ENCODE measurements at regions not wholly inside any gene's neighbourhood (a gene's known extent, or its start where the extent isn't known, plus 50 kb on each side); places are given as distances from the start of the nearest gene placed in this dataset.

DNA sequence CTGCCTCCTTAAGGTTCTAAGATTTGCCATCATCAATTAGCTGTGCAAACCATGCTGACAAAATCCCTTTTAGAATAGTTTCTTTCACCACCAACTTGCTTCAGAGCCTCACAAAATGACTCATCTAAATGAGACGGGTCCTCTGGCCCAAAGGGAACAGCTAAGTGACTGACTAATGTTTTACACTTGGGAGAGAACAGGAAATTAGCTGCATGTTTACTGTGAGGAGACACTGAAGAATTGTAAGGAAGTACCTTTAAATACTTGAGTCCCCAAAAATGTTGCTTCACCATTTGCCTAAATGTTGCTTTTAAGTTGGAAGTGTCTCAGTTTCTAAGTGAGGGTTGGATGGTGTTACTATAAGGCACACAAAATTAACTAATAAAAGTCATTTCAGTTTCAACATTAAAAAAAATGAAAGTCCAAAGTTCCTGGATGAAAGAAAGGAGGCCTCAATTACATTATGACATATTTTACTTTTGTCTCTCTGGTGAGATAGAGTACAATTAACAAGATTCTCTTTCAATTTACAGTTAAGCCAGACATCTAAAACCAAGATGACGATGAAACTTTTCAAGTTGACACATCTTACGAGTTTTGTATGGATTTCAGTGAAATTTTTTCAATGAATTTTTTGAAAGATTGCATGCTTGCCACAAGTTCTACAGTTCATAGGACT lies 229.1 kb upstream of the FN1 start:
- TF ChIP-seq EZH2 (IDR thresholded peaks at IDR 0.05; ENCODE audit: borderline replicate concordance, insufficient read depth, low read depth, low read length, poor library complexity, severe bottlenecking), result no peak
- TF ChIP-seq, protein P1, sequence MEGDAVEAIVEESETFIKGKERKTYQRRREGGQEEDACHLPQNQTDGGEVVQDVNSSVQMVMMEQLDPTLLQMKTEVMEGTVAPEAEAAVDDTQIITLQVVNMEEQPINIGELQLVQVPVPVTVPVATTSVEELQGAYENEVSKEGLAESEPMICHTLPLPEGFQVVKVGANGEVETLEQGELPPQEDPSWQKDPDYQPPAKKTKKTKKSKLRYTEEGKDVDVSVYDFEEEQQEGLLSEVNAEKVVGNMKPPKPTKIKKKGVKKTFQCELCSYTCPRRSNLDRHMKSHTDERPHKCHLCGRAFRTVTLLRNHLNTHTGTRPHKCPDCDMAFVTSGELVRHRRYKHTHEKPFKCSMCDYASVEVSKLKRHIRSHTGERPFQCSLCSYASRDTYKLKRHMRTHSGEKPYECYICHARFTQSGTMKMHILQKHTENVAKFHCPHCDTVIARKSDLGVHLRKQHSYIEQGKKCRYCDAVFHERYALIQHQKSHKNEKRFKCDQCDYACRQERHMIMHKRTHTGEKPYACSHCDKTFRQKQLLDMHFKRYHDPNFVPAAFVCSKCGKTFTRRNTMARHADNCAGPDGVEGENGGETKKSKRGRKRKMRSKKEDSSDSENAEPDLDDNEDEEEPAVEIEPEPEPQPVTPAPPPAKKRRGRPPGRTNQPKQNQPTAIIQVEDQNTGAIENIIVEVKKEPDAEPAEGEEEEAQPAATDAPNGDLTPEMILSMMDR (IDR thresholded peaks at IDR 0.05), result no peak
